ENCODE measurements at regions not wholly inside any gene's neighbourhood (a gene's known extent, or its start where the extent isn't known, plus 50 kb on each side); places are given as distances from the start of the nearest gene placed in this dataset.

GRCh38 chr10:123287594-123288247, 133.5 kb downstream of the BUB3 start:
- H3K36me3 ChIP-seq (ENCODE audit: control insufficient read depth, insufficient read depth, low read length) = no peaks in the 10 kb centered on the region
- no peak overlapping the region for H3K4me3 ChIP-seq (ENCODE audit: low read depth, low read length)
- H3K27me3 Mint-ChIP-seq = no peaks in the 10 kb centered on the region
- peaks cover 0 to 9% (median 6%) of the 10 kb centered on the region in 7 donors for H3K9me3 Mint-ChIP-seq
- peaks cover 8% of the 10 kb centered on the region for H3K36me3 Mint-ChIP-seq
- H3K27me3 ChIP-seq (ENCODE audit: control insufficient read depth, insufficient read depth, low read length) = no peaks in the 10 kb centered on the region
- H3K4me3 Mint-ChIP-seq = no peak overlapping the region
- H3K27ac Mint-ChIP-seq = no peak overlapping the region
- H3K4me1 ChIP-seq (ENCODE audit: control insufficient read depth, insufficient read depth, low read length, poor library complexity, severe bottlenecking) = no peaks in the 10 kb centered on the region
- peaks cover 0 to 3% of the 10 kb centered on the region in 2 experiments for H3K9me3 ChIP-seq (ENCODE audit: control insufficient read depth in 2 of 2, low read length in 2 of 2)
- DNase-seq (peak in 1 of 3 donors; percentile 38), ATAC-seq (ENCODE audit: low read depth in 2 of 2) (peak; percentile 42 to 78)
- H3K4me1 Mint-ChIP-seq = peaks cover 0 to 4% (median 0%) of the 10 kb centered on the region in 4 donors
- no peak overlapping the region for H3K27ac ChIP-seq (ENCODE audit: insufficient read depth, low read length, poor library complexity, severe bottlenecking)

- DNase-seq (no peak), ATAC-seq (ENCODE audit: low read depth in 2 of 2) (no peak)
- peaks cover 0 to 3% of the 10 kb centered on the region in 2 experiments for H3K9me3 ChIP-seq (ENCODE audit: control insufficient read depth in 2 of 2, low read length in 2 of 2)
- H3K36me3 ChIP-seq (ENCODE audit: control insufficient read depth, insufficient read depth, low read length) = no peaks in the 10 kb centered on the region
- Mint-ChIP-seq H3K4me1 (peaks cover 0 to 6% (median 2%) of the 10 kb centered on the region in 4 donors), H3K27ac (no peak overlapping the region), H3K36me3 (peaks cover 8% of the 10 kb centered on the region), H3K27me3 (no peaks in the 10 kb centered on the region), H3K4me3 (no peak overlapping the region), H3K9me3 (peaks cover 0 to 9% (median 6%) of the 10 kb centered on the region in 7 donors)
- no peaks in the 10 kb centered on the region for H3K4me1 ChIP-seq (ENCODE audit: control insufficient read depth, insufficient read depth, low read length, poor library complexity, severe bottlenecking)
- no peak overlapping the region for H3K27ac ChIP-seq (ENCODE audit: insufficient read depth, low read length, poor library complexity, severe bottlenecking)
- H3K4me3 ChIP-seq (ENCODE audit: low read depth, low read length) = no peak overlapping the region
- H3K27me3 ChIP-seq (ENCODE audit: control insufficient read depth, insufficient read depth, low read length) = no peaks in the 10 kb centered on the region
Measured at GRCh38 chr10:123289432-123289831, 135.2 kb downstream of the BUB3 start.

GRCh38 chr10:123294109-123294508, 139.9 kb downstream of the BUB3 start:
- H3K27ac Mint-ChIP-seq = no peak overlapping the region
- no peaks in the 10 kb centered on the region for H3K4me1 ChIP-seq (ENCODE audit: control insufficient read depth, insufficient read depth, low read length, poor library complexity, severe bottlenecking)
- ATAC-seq (ENCODE audit: low read depth in 2 of 2) = no peak
- no peak overlapping the region for H3K4me3 ChIP-seq (ENCODE audit: low read depth, low read length)
- H3K9me3 Mint-ChIP-seq = peaks cover 0 to 9% (median 6%) of the 10 kb centered on the region in 7 donors
- H3K27ac ChIP-seq (ENCODE audit: insufficient read depth, low read length, poor library complexity, severe bottlenecking) = no peak overlapping the region
- no peak overlapping the region for H3K4me3 Mint-ChIP-seq
- DNase-seq = no peak
- H3K9me3 ChIP-seq (ENCODE audit: control insufficient read depth in 2 of 2, low read length in 2 of 2) = peaks cover 0 to 3% of the 10 kb centered on the region in 2 experiments
- H3K4me1 Mint-ChIP-seq = peaks cover 0 to 7% (median 1%) of the 10 kb centered on the region in 4 donors
- peaks cover 4% of the 10 kb centered on the region for H3K36me3 Mint-ChIP-seq
- no peaks in the 10 kb centered on the region for H3K27me3 Mint-ChIP-seq
- H3K36me3 ChIP-seq (ENCODE audit: control insufficient read depth, insufficient read depth, low read length) = no peaks in the 10 kb centered on the region
- H3K27me3 ChIP-seq (ENCODE audit: control insufficient read depth, insufficient read depth, low read length) = no peaks in the 10 kb centered on the region

- Histone ChIP-seq H3K27ac (ENCODE audit: insufficient read depth, low read length, poor library complexity, severe bottlenecking) (no peak overlapping the region), H3K36me3 (ENCODE audit: control insufficient read depth, insufficient read depth, low read length) (no peaks in the 10 kb centered on the region), H3K9me3 (ENCODE audit: control insufficient read depth in 2 of 2, low read length in 2 of 2) (peaks cover 0 to 3% of the 10 kb centered on the region in 2 experiments), H3K4me3 (ENCODE audit: low read depth, low read length) (no peak overlapping the region), H3K4me1 (ENCODE audit: control insufficient read depth, insufficient read depth, low read length, poor library complexity, severe bottlenecking) (no peaks in the 10 kb centered on the region), H3K27me3 (ENCODE audit: control insufficient read depth, insufficient read depth, low read length) (no peaks in the 10 kb centered on the region)
- Mint-ChIP-seq H3K27me3 (no peaks in the 10 kb centered on the region), H3K9me3 (peaks cover 0 to 9% (median 5%) of the 10 kb centered on the region in 7 donors), H3K27ac (peak overlapping the region in 1 of 3 donors; percentile 83), H3K36me3 (peaks cover 3% of the 10 kb centered on the region), H3K4me1 (peaks cover 0 to 7% (median 1%) of the 10 kb centered on the region in 4 donors), H3K4me3 (no peak overlapping the region)
- ATAC-seq (ENCODE audit: low read depth in 2 of 2) (no peak), DNase-seq (no peak)
Measured at GRCh38 chr10:123294886-123295285, 140.7 kb downstream of the BUB3 start.

GRCh38 chr10:123295644-123296043, 141.4 kb downstream of the BUB3 start:
- no peak overlapping the region for H3K27ac Mint-ChIP-seq
- Histone ChIP-seq H3K27me3 (ENCODE audit: control insufficient read depth, insufficient read depth, low read length) (no peaks in the 10 kb centered on the region), H3K4me3 (ENCODE audit: low read depth, low read length) (no peak overlapping the region), H3K9me3 (ENCODE audit: control insufficient read depth in 2 of 2, low read length in 2 of 2) (peaks cover 0 to 3% of the 10 kb centered on the region in 2 experiments), H3K4me1 (ENCODE audit: control insufficient read depth, insufficient read depth, low read length, poor library complexity, severe bottlenecking) (no peaks in the 10 kb centered on the region), H3K27ac (ENCODE audit: insufficient read depth, low read length, poor library complexity, severe bottlenecking) (no peak overlapping the region), H3K36me3 (ENCODE audit: control insufficient read depth, insufficient read depth, low read length) (no peaks in the 10 kb centered on the region)
- H3K4me1 Mint-ChIP-seq = peaks cover 0 to 7% (median 1%) of the 10 kb centered on the region in 4 donors
- H3K27me3 Mint-ChIP-seq = no peaks in the 10 kb centered on the region
- ATAC-seq (ENCODE audit: low read depth in 2 of 2) (no peak), DNase-seq (peak in 1 of 3 donors; percentile 18)
- H3K9me3 Mint-ChIP-seq = peaks cover 0 to 6% (median 0%) of the 10 kb centered on the region in 7 donors
- H3K36me3 Mint-ChIP-seq = no peaks in the 10 kb centered on the region
- no peak overlapping the region for H3K4me3 Mint-ChIP-seq

- Mint-ChIP-seq H3K9me3 (peaks cover 0 to 2% (median 0%) of the 10 kb centered on the region in 7 donors), H3K27me3 (no peaks in the 10 kb centered on the region), H3K27ac (no peak overlapping the region), H3K4me1 (peaks cover 0 to 7% (median 1%) of the 10 kb centered on the region in 4 donors), H3K4me3 (no peak overlapping the region), H3K36me3 (no peaks in the 10 kb centered on the region)
- H3K4me3 ChIP-seq (ENCODE audit: low read depth, low read length) = no peak overlapping the region
- H3K36me3 ChIP-seq (ENCODE audit: control insufficient read depth, insufficient read depth, low read length) = no peaks in the 10 kb centered on the region
- DNase-seq (no peak), ATAC-seq (ENCODE audit: low read depth in 2 of 2) (no peak)
- H3K4me1 ChIP-seq (ENCODE audit: control insufficient read depth, insufficient read depth, low read length, poor library complexity, severe bottlenecking) = no peaks in the 10 kb centered on the region
- no peak overlapping the region for H3K27ac ChIP-seq (ENCODE audit: insufficient read depth, low read length, poor library complexity, severe bottlenecking)
- H3K9me3 ChIP-seq (ENCODE audit: control insufficient read depth in 2 of 2, low read length in 2 of 2) = no peaks in the 10 kb centered on the region
- no peaks in the 10 kb centered on the region for H3K27me3 ChIP-seq (ENCODE audit: control insufficient read depth, insufficient read depth, low read length)
Measured at GRCh38 chr10:123297175-123297574, 143.0 kb downstream of the BUB3 start.

- Histone ChIP-seq H3K9me3 (ENCODE audit: control insufficient read depth in 2 of 2, low read length in 2 of 2) (no peaks in the 10 kb centered on the region), H3K27me3 (ENCODE audit: control insufficient read depth, insufficient read depth, low read length) (no peaks in the 10 kb centered on the region), H3K4me1 (ENCODE audit: control insufficient read depth, insufficient read depth, low read length, poor library complexity, severe bottlenecking) (no peaks in the 10 kb centered on the region), H3K36me3 (ENCODE audit: control insufficient read depth, insufficient read depth, low read length) (no peaks in the 10 kb centered on the region), H3K4me3 (ENCODE audit: low read depth, low read length) (no peak overlapping the region), H3K27ac (ENCODE audit: insufficient read depth, low read length, poor library complexity, severe bottlenecking) (no peak overlapping the region)
- H3K27me3 Mint-ChIP-seq = no peaks in the 10 kb centered on the region
- no peaks in the 10 kb centered on the region for H3K36me3 Mint-ChIP-seq
- ATAC-seq (ENCODE audit: low read depth in 2 of 2) (no peak), DNase-seq (no peak)
- no peak overlapping the region for H3K4me3 Mint-ChIP-seq
- H3K9me3 Mint-ChIP-seq = peaks cover 0 to 2% (median 0%) of the 10 kb centered on the region in 7 donors
- peaks cover 0 to 5% (median 1%) of the 10 kb centered on the region in 4 donors for H3K4me1 Mint-ChIP-seq
- H3K27ac Mint-ChIP-seq = no peak overlapping the region
Measured at GRCh38 chr10:123298583-123298982, 144.4 kb downstream of the BUB3 start.

GRCh38 chr10:123299598-123299997, 145.4 kb downstream of the BUB3 start:
- no peaks in the 10 kb centered on the region for H3K36me3 Mint-ChIP-seq
- Histone ChIP-seq H3K9me3 (ENCODE audit: control insufficient read depth in 2 of 2, low read length in 2 of 2) (no peaks in the 10 kb centered on the region), H3K4me3 (ENCODE audit: low read depth, low read length) (no peak overlapping the region), H3K36me3 (ENCODE audit: control insufficient read depth, insufficient read depth, low read length) (no peaks in the 10 kb centered on the region), H3K27me3 (ENCODE audit: control insufficient read depth, insufficient read depth, low read length) (no peaks in the 10 kb centered on the region), H3K4me1 (ENCODE audit: control insufficient read depth, insufficient read depth, low read length, poor library complexity, severe bottlenecking) (no peaks in the 10 kb centered on the region), H3K27ac (ENCODE audit: insufficient read depth, low read length, poor library complexity, severe bottlenecking) (no peak overlapping the region)
- no peak overlapping the region for H3K4me3 Mint-ChIP-seq
- DNase-seq (no peak), ATAC-seq (ENCODE audit: low read depth in 2 of 2) (no peak)
- H3K4me1 Mint-ChIP-seq = peaks cover 0 to 2% (median 0%) of the 10 kb centered on the region in 4 donors
- H3K27me3 Mint-ChIP-seq = no peaks in the 10 kb centered on the region
- peaks cover 0 to 2% (median 0%) of the 10 kb centered on the region in 7 donors for H3K9me3 Mint-ChIP-seq
- peak overlapping the region in 1 of 3 donors; percentile 68 for H3K27ac Mint-ChIP-seq
